SHP77 treated with DMSO at 0.1 percent for 48 hours (cell line): ENCODE measurements at regions not wholly inside any gene's neighbourhood (a gene's known extent, or its start where the extent isn't known, plus 50 kb on each side); places are given as distances from the start of the nearest gene placed in this dataset.
"Not testable (repeated sequence)": the region's sequence is repeated elsewhere in the genome, so short reads cannot be mapped to it uniquely, and the experiment has no call there.

Experiments
- DNase-seq: peaks from one replicate; lab custom pipeline; 2025; lab: John Stamatoyannopoulos, UW

- DNase-seq = no peak
Observed at GRCh38 chr18:11464129-11464528, 145.3 kb upstream of the SLC35G4 start.

- DNase-seq = no peak
Observed at GRCh38 chr18:11458447-11458846, 150.9 kb upstream of the SLC35G4 start.

GRCh38 chr18:11457853-11458252 lies 151.5 kb upstream of the SLC35G4 start:
- not testable (repeated sequence) for DNase-seq

GRCh38 chr18:11454040-11454439 lies 155.4 kb upstream of the SLC35G4 start:
- DNase-seq = no peak

DNA sequence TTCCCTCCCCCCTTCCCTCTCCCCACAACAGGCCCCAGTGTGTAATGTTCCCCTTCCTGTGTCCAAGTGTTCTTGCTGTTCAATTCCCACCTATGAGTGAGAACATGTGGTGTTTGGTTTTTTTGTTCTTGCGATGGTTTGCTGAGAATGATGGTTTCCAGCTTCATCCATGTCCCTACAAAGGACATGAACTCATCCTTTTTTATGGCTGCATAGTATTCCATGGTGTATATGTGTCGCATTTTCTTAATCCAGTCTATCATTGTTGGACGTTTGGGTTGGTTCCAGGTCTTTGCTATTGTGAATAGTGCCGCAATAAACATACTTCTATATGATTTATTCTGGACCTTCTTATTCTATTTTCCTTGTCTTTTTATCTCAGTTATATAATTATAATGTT lies 165.2 kb upstream of the SLC35G4 start:
- DNase-seq = not testable (repeated sequence)

- DNase-seq = no peak
Observed at GRCh38 chr18:11437046-11437445, 172.3 kb upstream of the SLC35G4 start.

GRCh38 chr18:11432360-11432811 lies 177.0 kb upstream of the SLC35G4 start:
- DNase-seq = no peak

- no peak for DNase-seq
Observed at GRCh38 chr18:11429876-11430275, 179.5 kb upstream of the SLC35G4 start.

GRCh38 chr18:11425211-11425610 lies 184.2 kb upstream of the SLC35G4 start:
- DNase-seq = no peak

DNA sequence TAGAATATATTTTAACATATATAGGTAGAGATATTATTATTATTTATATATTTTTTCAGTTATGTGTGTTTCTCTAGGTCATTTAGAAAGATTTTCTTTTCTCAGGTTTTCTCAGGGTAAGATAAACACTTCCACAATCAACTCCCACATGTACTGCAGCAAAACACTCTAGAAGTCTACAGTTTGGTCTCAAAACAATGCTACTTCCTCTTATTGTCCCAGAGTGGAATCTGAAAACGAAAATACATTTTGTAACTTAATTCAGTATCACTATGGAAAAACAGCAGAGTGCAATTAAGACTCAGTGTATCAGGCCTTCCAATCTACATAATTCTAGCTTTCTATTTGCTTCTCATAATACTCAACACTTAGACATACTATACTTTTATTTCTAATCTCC lies 190.1 kb upstream of the SLC35G4 start:
- DNase-seq = no peak

DNA sequence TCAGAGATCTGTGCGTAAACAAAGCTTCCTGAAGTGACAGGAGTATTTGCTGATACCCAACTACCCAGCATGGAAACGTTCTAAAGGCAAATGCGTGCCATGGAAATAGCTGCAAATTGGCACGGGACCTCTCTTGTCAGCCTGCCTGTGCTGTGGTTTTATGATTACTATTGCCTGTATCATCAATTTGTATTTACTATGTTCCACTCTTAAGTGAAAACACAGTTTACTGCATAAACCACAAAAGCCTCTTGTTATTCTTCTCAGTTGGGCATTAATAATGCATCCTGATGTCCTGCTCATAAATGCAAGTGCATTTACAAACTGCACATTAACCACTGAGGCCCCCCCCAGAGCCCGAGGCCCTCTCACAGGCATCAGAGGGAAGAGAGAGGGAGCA lies 196.6 kb upstream of the SLC35G4 start:
- DNase-seq = no peak

DNA sequence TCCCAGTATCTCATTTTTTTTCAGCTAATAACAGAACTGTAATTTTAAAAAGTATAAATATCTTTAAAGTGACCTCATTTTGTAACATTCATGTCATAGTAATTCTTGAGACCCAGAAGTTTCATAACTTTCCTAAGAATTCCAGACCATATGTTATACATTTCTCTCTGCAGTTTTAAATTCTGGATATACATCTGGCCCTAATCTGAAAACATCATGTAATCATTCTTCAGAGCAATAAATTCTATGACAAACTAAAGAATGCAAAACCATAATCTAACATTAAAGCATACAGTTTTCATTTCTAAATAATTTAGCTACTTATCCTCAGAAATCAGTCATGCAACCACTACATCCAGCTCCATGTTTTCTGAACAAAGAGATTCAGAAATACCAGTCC lies 198.3 kb upstream of the SLC35G4 start:
- DNase-seq = no peak

DNA sequence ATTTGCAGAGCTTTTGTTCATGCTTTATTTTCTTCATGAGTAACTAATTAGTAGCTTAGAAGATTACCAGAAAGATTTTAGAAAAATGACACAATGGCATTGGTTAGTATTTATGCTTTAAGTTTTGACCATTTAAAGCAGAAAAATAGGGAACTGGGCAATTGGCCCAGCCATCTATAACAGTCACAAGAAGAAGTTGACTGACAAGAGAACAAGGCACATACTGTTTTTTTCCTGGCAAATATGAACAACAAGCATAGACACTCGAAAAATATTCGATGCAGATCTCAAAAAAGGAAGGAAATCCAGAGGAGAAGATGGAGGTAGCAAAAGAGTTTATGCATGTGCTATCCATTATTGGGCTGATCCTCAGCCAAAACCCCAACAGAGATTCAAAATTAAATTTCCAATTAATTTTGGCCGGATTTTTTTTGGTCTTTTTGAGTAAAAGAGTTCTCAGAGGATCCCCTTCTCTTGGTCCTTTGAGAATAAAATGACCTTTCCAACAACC lies 200.8 kb upstream of the SLC35G4 start:
- no peak for DNase-seq

DNA sequence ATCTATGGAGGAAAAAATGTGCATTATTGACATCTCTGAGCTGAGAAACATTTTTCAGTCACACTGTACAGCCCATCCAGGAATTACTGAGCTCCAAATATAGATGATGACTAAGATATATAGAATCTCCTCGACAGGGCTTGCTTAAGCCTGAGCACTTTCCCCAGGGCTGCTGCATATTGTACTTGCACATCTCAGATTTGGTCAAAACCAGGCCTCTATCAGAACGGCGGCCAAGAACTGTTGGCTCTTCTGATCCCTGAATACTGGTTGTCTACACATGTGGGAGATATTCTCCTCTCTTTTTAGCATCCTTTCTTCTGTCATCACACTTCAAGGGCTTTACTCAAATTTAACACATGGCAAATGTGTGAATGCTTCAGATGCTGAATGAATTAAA lies 201.5 kb upstream of the SLC35G4 start:
- DNase-seq = no peak

GRCh38 chr18:11405804-11406203 lies 203.6 kb upstream of the SLC35G4 start:
- DNase-seq = no peak

GRCh38 chr18:11400703-11401102 lies 208.7 kb upstream of the SLC35G4 start:
- no peak for DNase-seq

GRCh38 chr18:11398625-11399024 lies 210.8 kb upstream of the SLC35G4 start:
- no peak for DNase-seq

DNA sequence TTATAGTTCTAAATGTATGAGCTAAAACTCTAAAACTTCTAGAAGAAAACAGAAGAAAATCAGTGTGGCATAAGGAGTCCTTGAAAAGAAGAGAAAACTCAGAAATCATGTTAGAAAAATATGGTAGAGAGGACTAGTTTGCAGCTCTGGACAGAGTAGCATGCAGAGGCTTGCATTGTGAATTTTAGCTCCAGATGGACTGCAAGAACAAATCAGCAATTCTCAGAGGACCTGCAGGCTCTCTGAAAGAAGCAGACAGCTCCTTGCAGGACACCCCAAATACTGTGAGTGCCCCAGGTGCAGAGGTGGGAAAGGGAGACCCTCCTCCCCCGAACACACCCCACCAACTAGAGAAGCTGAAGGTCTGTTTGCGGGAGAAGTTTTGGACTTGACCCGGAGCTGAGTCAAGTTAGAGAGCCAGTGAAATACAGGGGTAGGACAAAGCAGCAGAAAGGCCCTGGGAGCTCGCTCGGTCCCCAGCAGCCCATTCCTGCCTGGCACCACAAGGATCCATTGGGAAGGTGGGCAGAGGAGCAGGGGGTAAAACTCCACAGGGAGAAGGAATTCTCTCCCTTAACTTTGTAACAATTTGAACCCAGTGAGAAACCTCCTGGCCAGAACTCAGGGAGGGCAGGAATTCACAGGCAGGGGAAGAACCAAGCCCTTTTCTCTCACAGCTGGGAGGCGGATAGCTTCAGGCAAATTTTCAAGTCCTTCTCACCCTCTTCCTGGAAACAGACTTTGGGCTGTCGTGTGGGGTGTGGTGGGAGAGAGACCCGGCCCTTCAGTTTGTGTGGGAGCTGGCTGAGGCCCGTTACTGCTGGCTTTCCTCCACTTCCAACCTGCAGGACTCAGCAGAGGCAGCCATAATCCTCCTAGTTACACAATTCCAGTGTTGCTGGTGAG lies 216.2 kb upstream of the SLC35G4 start:
- no peak for DNase-seq

DNA sequence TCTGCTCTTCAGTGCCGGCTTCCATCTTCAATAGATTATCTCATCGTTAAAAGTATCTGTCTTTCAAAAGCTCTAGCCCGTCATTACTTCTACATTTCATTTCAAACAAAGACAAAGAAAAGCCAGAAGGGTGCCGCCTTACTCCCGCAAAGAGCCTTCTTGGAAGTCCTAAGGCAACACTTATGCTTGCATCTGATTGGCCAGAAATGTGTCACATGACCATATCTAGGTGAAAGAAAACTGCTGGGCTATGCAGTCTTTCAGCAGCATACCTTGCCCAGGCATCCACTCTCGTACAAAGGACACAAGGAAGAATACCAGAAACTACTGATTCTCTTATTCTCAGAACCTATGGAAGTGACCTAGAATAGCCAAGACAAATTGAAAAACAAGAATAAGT lies 217.1 kb upstream of the SLC35G4 start:
- no peak for DNase-seq

- no peak for DNase-seq
Observed at GRCh38 chr18:11391661-11392060, 217.7 kb upstream of the SLC35G4 start.

DNA sequence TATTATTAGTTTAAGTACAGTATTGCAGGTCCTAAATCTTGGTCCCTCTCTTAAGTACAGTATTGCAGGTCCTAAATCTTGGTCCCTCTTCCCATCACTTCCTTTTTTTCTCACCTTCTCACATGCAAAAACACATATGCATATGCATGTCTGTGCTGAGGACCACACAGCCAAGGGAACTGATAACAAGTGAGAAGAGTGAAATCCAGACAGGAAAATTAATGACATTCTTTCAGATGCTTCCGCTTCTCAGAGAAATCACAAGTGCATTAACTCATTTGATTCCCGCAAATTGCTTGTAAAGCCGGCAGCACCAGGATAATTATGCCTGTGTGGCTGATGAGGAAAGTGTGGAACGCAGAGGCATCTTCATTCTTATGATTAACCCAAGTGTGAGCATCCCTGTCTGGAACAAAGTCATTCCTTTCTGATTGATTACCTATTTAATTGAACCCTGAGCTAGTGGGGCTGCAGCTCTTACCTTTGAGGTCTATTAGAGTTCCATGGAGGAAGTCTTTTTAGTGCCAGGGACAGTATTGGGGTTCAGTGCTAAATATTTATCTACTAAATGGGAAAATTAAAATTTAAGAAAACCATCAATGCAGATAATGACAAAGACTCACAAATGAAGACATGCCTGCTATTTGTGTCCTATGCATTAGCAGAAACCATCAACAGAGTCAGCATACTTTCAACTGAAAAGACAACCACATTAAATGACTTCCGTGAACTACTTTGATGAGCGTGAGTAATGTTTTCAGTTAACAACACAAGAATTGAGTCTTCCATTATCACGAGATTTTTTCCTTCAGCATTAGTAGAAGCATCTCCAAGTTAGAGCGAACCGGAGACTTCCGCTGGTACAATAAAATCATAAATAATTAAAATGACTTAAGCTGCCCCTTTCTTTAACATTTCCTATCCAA lies 220.4 kb upstream of the SLC35G4 start:
- DNase-seq = no peak

DNA sequence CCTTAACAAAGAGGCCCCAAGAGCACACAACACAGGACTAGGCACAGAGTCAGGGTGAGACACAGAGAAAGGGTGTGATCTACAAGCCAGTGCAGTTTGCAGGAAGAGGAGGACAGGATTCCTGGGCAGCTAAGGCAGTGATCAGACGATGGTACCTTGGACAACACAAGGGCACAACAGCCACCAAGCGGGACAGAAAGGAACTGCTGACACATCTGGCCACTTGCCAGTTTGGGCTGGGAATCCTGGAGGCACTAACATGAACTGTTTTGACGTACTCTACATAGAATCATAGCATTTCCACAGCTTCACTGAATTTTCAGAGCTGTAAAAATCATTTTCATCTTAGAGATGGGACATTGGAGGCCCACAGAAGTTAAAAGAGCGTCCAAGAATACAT lies 221.5 kb upstream of the SLC35G4 start:
- DNase-seq = no peak

- no peak for DNase-seq
Observed at GRCh38 chr18:11383381-11383780, 226.0 kb upstream of the SLC35G4 start.
